Motor neuron (in vitro differentiated cells): ENCODE measurements at regions not wholly inside any gene's neighbourhood (a gene's known extent, or its start where the extent isn't known, plus 50 kb on each side); places are given as distances from the start of the nearest gene placed in this dataset.

Experiments
- ATAC-seq, 8 experiments: fragments of 200-7000 bp; cut with Tn5 transposase; replicated peaks in 6 of 8; 2 replicates each; pipeline ENCODE4 v1.8.0; 2021; ENCODE audit warnings: mild to moderate bottlenecking in 8 of 8, moderate library complexity in 8 of 8
- H3K27ac ChIP-seq, 2 donors: fragments of 250-450 bp; sonication (Bioruptor Pico); 2 replicates each; pipeline ENCODE4 v1.9.0; 2021; ENCODE audit warnings: antibody characterized with exemption in 2 of 2, mild to moderate bottlenecking in 2 of 2, moderate library complexity in 1 of 2
- H3K4me1 ChIP-seq, 2 donors: fragments of 250-450 bp; sonication (Bioruptor Pico); replicated peaks in 1 of 2; 2 replicates each; pipeline ENCODE4 v1.6.1; 2021; ENCODE audit warnings: antibody characterized with exemption in 2 of 2, mild to moderate bottlenecking in 2 of 2, moderate library complexity in 1 of 2
- H3K4me3 ChIP-seq, 5 donors: fragments of 250-450 bp; sonication (Bioruptor Pico); 2 replicates each; pipeline ENCODE4 v1.9.0; 2021; ENCODE audit warnings: antibody characterized with exemption in 5 of 5, mild to moderate bottlenecking in 5 of 5, moderate library complexity in 4 of 5
- WGBS, 10 experiments: fragments of 450-650 bp; shearing (Covaris generic); methylation state at CpG; one replicate each; pipeline ENCODE4 v1.0.0; 2022; 5-methylcytosine and 5-hydroxymethylcytosine counted together
- in situ Hi-C, 9 experiments: fragments of 400-800 bp; cut with MboI; loops; one replicate each; pipeline ENCODE4 v1.15.0; 2021; ENCODE audit warnings: low sequenced_read_pairs in 9 of 9, low pct_unique_long_range_greater_than_20kb in 2 of 9; ENCODE audit not compliant: unreplicated experiment in 9 of 9

GRCh38 chr7:32256376-32256775 lies 186.2 kb upstream of the PDE1C start:
- no peak for ATAC-seq
- Histone ChIP-seq H3K4me3 (no peak overlapping the region), H3K4me1 (peaks cover 17 to 27% of the 10 kb centered on the region in 2 donors), H3K27ac (no peak overlapping the region)
- in situ Hi-C loops = no loop called here
- 20 to 100% (median 95%) methylated on average over 1 to 2 of the region's 2 CpGs; no CpG with 5 or more reads in 6 of the 10 experiments for WGBS, 10 experiments

DNA sequence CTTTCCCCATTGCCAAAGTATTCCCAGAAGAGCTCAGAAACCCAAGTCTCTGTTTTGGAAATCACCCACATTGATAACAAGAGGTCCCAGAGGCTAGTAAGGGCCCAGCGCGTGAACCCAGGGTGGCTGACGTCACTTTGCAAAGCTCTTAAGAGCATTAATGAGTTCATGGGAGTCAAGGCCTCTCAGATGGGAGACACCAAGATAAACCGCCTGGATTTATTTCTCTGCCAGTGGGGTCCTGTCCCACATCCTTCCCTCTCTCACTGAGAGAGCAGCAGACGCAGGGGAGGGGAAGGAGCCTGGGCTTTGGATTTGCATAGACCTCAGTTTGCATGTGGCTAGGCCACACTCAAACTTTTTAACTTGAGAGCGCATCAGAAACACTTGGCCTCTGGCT lies 184.8 kb upstream of the PDE1C start:
- no peak overlapping the region for H3K27ac ChIP-seq
- ATAC-seq = peak in 2 of 8 experiments; percentile 9 to 11
- H3K4me3 ChIP-seq = no peak overlapping the region
- in situ Hi-C loops = no loop called here
- peaks cover 29 to 40% of the 10 kb centered on the region in 2 donors for H3K4me1 ChIP-seq
- 50 to 97% (median 77%) methylated on average over 1 to 5 of the region's 6 CpGs; no CpG with 5 or more reads in 1 of the 10 experiments for WGBS, 10 experiments

- ATAC-seq = peak in 5 of 8 experiments; percentile 35 to 76 (median 58)
- in situ Hi-C loops = no loop called here
- peaks cover 34 to 49% of the 10 kb centered on the region in 2 donors for H3K4me1 ChIP-seq
- no peak overlapping the region for H3K27ac ChIP-seq
- 0 to 100% (median 5%) methylated on average over 1 to 3 of the region's 3 CpGs; no CpG with 5 or more reads in 3 of the 10 experiments for WGBS, 10 experiments
- no peak overlapping the region for H3K4me3 ChIP-seq
Observed at GRCh38 chr7:32253299-32253698, 183.1 kb upstream of the PDE1C start.

- no peak for ATAC-seq
Observed at GRCh38 chr7:32251659-32252058, 181.5 kb upstream of the PDE1C start.

GRCh38 chr7:32250471-32251260 lies 180.5 kb upstream of the PDE1C start:
- Histone ChIP-seq H3K4me1 (peaks cover 34 to 49% of the 10 kb centered on the region in 2 donors), H3K4me3 (no peak overlapping the region), H3K27ac (peak overlapping the region in 1 of 2 donors; percentile 42)
- in situ Hi-C loops = no loop called here
- peak in 5 of 8 experiments; percentile 39 to 69 (median 57) for ATAC-seq
- WGBS, 10 experiments = 33 to 100% (median 58%) methylated on average over 3 to 16 of the region's 18 CpGs; no CpG with 5 or more reads in 1 of the 10 experiments

More at GRCh38 chr7:32251659-32252058, 181.5 kb upstream of the PDE1C start:
- in situ Hi-C loops = no loop called here
- peaks cover 34 to 49% of the 10 kb centered on the region in 2 donors for H3K4me1 ChIP-seq
- H3K4me3 ChIP-seq = no peak overlapping the region
- no peak overlapping the region for H3K27ac ChIP-seq

GRCh38 chr7:32250003-32250402 lies 179.8 kb upstream of the PDE1C start:
- WGBS, 10 experiments = no CpG with 5 or more reads among the region's 2 CpGs
- peak in 5 of 8 experiments; percentile 39 to 82 (median 74) for ATAC-seq
- H3K27ac ChIP-seq = peak overlapping the region in 1 of 2 donors; percentile 42
- peaks cover 34 to 47% of the 10 kb centered on the region in 2 donors for H3K4me1 ChIP-seq
- no peak overlapping the region for H3K4me3 ChIP-seq
- in situ Hi-C loops = no loop called here

DNA sequence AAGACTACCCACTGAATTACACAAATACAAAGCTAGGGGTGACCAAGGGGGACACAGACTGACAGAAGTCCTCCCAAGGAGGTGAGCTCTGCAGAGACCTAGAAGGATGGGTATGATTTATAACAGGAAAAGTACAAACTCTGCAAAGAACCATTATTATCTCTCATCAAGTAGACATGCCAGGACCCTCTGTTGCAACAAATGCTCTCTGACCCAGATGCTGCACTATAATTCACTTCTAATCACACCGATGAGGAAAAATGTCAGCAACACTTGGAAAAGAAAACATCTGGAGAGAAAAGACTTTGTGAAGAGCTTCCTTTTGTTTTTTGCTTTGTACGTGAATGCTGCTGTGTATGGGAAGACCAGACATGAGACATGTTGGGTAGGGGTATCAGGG lies 178.3 kb upstream of the PDE1C start:
- Histone ChIP-seq H3K4me1 (peaks cover 26 to 44% of the 10 kb centered on the region in 2 donors), H3K27ac (no peak overlapping the region), H3K4me3 (no peak overlapping the region)
- WGBS, 10 experiments = 0 to 71% (median 30%) methylated on average over 1 to 2 of the region's 2 CpGs; no CpG with 5 or more reads in 4 of the 10 experiments
- in situ Hi-C loops = no loop called here
- no peak for ATAC-seq

GRCh38 chr7:32244806-32245345 lies 174.7 kb upstream of the PDE1C start:
- WGBS, 10 experiments = 0 to 74% (median 50%) methylated on average over 1 to 4 of the region's 4 CpGs; no CpG with 5 or more reads in 5 of the 10 experiments
- ATAC-seq = no peak
- no peak overlapping the region for H3K27ac ChIP-seq
- H3K4me3 ChIP-seq = no peak overlapping the region
- in situ Hi-C loops = no loop called here
- H3K4me1 ChIP-seq = peaks cover 4 to 19% of the 10 kb centered on the region in 2 donors

DNA sequence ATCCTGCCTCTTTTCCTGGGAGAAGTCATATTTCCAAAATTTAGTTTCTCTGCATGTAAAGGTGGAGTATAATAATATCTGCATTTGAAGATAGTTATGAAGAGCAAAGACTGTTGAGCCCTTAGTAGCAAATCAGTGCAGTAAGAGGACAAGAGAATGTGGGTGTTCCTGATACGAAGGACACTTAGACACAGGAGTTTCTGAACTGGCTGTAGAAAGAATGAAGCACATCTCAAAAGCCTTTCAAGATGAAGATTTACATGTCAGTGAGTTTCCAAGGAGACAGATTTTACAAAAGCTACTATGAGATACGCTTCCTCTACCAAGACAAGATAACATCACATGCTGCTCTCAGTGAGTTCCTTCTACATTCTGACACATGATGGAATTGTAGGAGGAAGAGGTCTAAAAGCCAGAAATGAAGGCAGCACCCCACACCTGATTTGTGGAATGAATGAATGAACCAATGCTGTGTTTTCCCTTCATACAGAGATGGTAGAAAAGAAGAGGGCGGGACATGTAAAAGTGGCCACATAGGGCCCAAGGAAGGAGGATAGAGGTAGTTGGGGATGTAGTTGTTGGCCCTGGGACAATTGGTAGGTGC lies 173.6 kb upstream of the PDE1C start:
- ATAC-seq = peak in 4 of 8 experiments; percentile 21 to 60 (median 40)
- no peak overlapping the region for H3K27ac ChIP-seq
- 20 to 81% (median 54%) methylated on average over 1 to 3 of the region's 3 CpGs; no CpG with 5 or more reads in 2 of the 10 experiments for WGBS, 10 experiments
- peaks cover 0 to 11% of the 10 kb centered on the region in 2 donors for H3K4me1 ChIP-seq
- H3K4me3 ChIP-seq = no peak overlapping the region
- in situ Hi-C loops = no loop called here

DNA sequence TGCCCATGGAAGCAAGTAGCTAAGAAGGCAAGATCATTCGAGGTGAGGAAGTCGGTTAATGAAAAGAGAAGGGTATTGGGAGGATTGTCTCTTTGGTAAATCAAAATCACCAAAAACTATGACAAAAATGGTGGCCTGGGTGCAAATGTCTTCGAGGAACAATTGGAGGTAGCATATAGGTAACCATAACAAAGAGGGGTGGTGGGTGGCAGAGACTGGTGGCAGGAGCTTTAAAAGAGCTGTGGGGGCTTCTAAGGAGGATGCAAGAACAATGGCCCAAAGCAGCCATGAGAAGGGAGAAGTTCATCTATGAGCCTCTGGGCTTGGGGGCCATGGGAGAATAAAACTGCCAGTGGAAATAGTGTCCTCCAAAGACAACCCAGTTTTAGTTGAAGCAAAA lies 172.2 kb upstream of the PDE1C start:
- ATAC-seq = no peak
- in situ Hi-C loops = no loop called here
- no peak overlapping the region for H3K27ac ChIP-seq
- H3K4me1 ChIP-seq = peaks cover 0 to 11% of the 10 kb centered on the region in 2 donors
- 0 to 60% (median 19%) methylated on average over 1 to 3 of the region's 3 CpGs for WGBS, 10 experiments
- H3K4me3 ChIP-seq = no peak overlapping the region

DNA sequence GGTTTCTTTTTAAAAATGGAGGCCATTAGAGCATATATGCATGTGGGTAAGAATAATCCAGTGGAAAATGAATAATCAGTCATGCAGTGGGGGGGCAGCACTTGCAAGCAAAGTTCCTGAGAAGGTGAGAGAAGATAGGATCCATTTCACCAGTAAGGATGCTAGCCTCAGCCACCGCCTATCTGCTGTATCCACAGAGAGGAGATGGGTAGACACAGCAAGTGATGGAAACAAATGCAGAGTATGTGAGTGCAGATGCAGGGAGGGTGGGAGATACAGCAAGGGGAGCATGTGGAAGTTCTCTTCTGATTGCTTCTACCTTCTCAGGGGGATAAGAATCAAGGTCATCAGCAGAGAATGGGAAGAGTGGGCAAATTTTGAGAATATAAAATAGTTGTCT lies 171.4 kb upstream of the PDE1C start:
- 0 to 100% (median 86%) methylated on average over 1 of the region's 1 CpG; no CpG with 5 or more reads in 3 of the 10 experiments for WGBS, 10 experiments
- no peak overlapping the region for H3K4me3 ChIP-seq
- in situ Hi-C loops = no loop called here
- no peak for ATAC-seq
- peaks cover 0 to 11% of the 10 kb centered on the region in 2 donors for H3K4me1 ChIP-seq
- H3K27ac ChIP-seq = no peak overlapping the region

- in situ Hi-C loops = no loop called here
- ATAC-seq = no peak
- Histone ChIP-seq H3K4me3 (no peak overlapping the region), H3K27ac (no peak overlapping the region), H3K4me1 (peaks cover 0 to 11% of the 10 kb centered on the region in 2 donors)
- 20 to 80% (median 63%) methylated on average over 1 of the region's 1 CpG; no CpG with 5 or more reads in 5 of the 10 experiments for WGBS, 10 experiments
Observed at GRCh38 chr7:32239764-32240163, 169.6 kb upstream of the PDE1C start.

- Histone ChIP-seq H3K27ac (no peak overlapping the region), H3K4me3 (no peak overlapping the region), H3K4me1 (no peaks in the 10 kb centered on the region)
- in situ Hi-C loops = no loop called here
- WGBS, 10 experiments = 10 to 92% methylated on average over 2 of the region's 2 CpGs; no CpG with 5 or more reads in 8 of the 10 experiments
- no peak for ATAC-seq
Observed at GRCh38 chr7:32228601-32229000, 158.4 kb upstream of the PDE1C start.
